Activated CD4-positive, alpha-beta T cell treated with anti-CD3 and anti-CD28 coated beads, Interleukin-2, amount 10 ng/mL, durations not matched to agents 7 days and 5 days (primary cell): ENCODE measurements at regions not wholly inside any gene's neighbourhood (a gene's known extent, or its start where the extent isn't known, plus 50 kb on each side); places are given as distances from the start of the nearest gene placed in this dataset.

Experiments used
- CTCF ChIA-PET: fragments of 350-600 bp; sonication (Branson Sonifier 250); formaldehyde crosslinking; loops from one replicate; lab custom pipeline; 2021; ENCODE audit warnings: antibody characterized with exemption; lab: Charles Lee
- POLR2A ChIA-PET: fragments of 350-600 bp; sonication (Branson Sonifier 250); formaldehyde crosslinking; loops from one replicate; lab custom pipeline; 2021; ENCODE audit warnings: antibody characterized with exemption; lab: Charles Lee
- DNase-seq: peaks from one replicate; pipeline ENCODE4 v3.0.0-alpha.2; 2020
- H3K27ac Mint-ChIP-seq: one replicate; pipeline ENCODE4 v1.8.0; 2021; ENCODE audit warnings: mild to moderate bottlenecking, moderate library complexity, mixed read lengths
- H3K27me3 Mint-ChIP-seq: one replicate; pipeline ENCODE4 v1.8.0; 2021; ENCODE audit warnings: mixed read lengths
- H3K36me3 Mint-ChIP-seq: one replicate; pipeline ENCODE4 v1.8.0; 2021; ENCODE audit warnings: low read depth, mixed read lengths
- H3K4me1 Mint-ChIP-seq: one replicate; pipeline ENCODE4 v1.8.0; 2021; ENCODE audit warnings: mixed read lengths
- H3K4me3 Mint-ChIP-seq: one replicate; pipeline ENCODE4 v1.8.0; 2021; ENCODE audit warnings: mild to moderate bottlenecking, moderate library complexity, mixed read lengths
- H3K9me3 Mint-ChIP-seq: one replicate; pipeline ENCODE4 v1.8.0; 2021; ENCODE audit warnings: mixed read lengths

GRCh38 chr2:118510807-118511206, 336.6 kb downstream of the EN1 start:
- Mint-ChIP-seq H3K27me3 (no peaks in the 10 kb centered on the region), H3K9me3 (no peaks in the 10 kb centered on the region), H3K36me3 (no peaks in the 10 kb centered on the region), H3K4me3 (no peak overlapping the region), H3K27ac (no peak overlapping the region), H3K4me1 (no peaks in the 10 kb centered on the region)
- POLR2A ChIA-PET: no interaction called here
- CTCF ChIA-PET: no interaction called here
- no peak for DNase-seq

DNA sequence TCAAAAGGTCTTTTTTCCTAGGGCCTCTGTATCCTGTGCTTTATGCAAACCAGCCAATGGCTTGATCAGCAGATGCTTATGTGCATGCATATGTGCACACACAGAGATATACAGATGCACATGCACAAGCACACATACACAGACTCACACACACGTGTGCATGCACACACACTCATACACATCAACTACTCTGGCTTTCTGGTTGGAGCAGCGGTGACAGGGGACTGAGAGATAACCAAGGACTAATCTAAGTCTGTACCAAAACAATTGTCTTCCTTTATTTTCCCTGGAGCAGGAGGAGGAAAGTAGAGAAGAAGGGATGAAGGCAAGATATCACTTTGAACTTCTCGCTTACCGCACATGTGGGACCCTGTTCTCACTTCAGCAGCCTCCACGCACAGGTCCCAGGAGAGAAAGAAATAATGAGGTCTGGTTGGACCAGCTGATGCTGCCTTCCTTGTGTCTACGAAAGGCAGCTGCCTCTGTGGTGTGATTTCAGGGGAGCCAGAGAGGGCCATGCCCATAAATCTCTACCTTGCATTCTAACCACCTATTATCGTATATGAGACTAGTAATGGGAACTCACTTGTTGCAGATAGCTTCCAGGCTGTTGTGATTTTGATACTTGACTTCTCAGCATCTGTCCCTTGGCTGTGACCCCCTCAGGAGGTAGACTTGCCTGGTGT, 338.0 kb downstream of the EN1 start:
- Mint-ChIP-seq H3K9me3 (no peaks in the 10 kb centered on the region), H3K4me1 (no peaks in the 10 kb centered on the region), H3K27me3 (no peaks in the 10 kb centered on the region), H3K27ac (no peak overlapping the region), H3K36me3 (no peaks in the 10 kb centered on the region), H3K4me3 (no peak overlapping the region)
- no peak for DNase-seq
- POLR2A ChIA-PET: no interaction called here
- CTCF ChIA-PET: interaction anchor here (0.8 kb wide), 1 partner anchor 15 kb away, joined by 3 read pairs; no protein-coding TSS in a partner anchor

- POLR2A ChIA-PET: no interaction called here
Measured at GRCh38 chr2:118508282-118508681, 339.2 kb downstream of the EN1 start.

DNA sequence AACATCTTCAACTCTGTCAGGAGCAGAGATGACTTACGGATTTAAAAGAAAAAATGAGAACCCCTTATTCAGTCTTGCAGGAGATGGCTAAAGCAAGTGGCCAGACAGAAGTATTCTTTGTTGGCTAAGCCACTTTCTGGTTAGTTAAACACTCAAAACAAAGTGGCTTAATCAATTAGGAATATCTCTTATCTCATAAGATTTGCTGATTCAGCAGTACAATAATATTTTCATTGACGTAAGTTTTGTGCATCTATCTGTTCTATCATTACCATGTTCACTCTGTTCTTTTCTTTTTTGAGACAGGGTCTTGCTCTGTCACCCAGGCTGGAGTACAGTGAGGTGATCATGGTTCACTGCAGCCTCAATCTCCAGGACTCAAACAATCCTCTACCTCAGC, 342.0 kb downstream of the EN1 start:
- no peaks in the 10 kb centered on the region for H3K4me1 Mint-ChIP-seq
- POLR2A ChIA-PET: no interaction called here
- H3K36me3 Mint-ChIP-seq: no peaks in the 10 kb centered on the region

More at GRCh38 chr2:118508282-118508681, 339.2 kb downstream of the EN1 start:
- no peak for DNase-seq
- Mint-ChIP-seq H3K9me3 (no peaks in the 10 kb centered on the region), H3K4me1 (no peaks in the 10 kb centered on the region), H3K4me3 (no peak overlapping the region), H3K27me3 (no peaks in the 10 kb centered on the region), H3K36me3 (no peaks in the 10 kb centered on the region), H3K27ac (no peak overlapping the region)
- CTCF ChIA-PET: no interaction called here

DNA sequence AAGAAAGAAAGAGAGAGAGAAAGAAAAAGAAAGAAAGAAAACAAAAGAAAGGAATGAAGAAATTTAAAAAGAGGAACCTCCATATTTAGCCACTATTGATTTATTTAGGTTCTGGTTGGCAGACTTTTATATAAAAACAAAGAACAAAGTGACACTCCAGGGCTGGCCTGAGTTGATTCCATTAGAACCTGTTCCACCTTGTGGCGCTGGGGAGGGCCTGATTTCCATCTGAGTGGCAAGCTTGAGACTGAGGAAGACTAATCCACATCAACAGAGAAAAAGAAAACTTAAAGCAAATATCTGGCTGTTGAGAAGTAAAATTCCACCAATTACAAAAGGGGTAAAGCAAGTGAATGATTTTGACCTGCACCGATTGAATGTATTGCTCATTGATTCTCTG, 345.3 kb downstream of the EN1 start:
- Mint-ChIP-seq H3K4me1 (no peaks in the 10 kb centered on the region), H3K27ac (no peak overlapping the region), H3K36me3 (no peaks in the 10 kb centered on the region), H3K9me3 (no peaks in the 10 kb centered on the region), H3K27me3 (peaks cover 3% of the 10 kb centered on the region), H3K4me3 (no peak overlapping the region)
- DNase-seq: no peak
- POLR2A ChIA-PET: no interaction called here
- CTCF ChIA-PET: no interaction called here

More for the DNA sequence above, 342.0 kb downstream of the EN1 start:
- H3K4me3 Mint-ChIP-seq: no peak overlapping the region
- H3K9me3 Mint-ChIP-seq: no peaks in the 10 kb centered on the region
- DNase-seq: no peak
- H3K27me3 Mint-ChIP-seq: peaks cover 3% of the 10 kb centered on the region
- CTCF ChIA-PET: no interaction called here
- H3K27ac Mint-ChIP-seq: no peak overlapping the region

DNA sequence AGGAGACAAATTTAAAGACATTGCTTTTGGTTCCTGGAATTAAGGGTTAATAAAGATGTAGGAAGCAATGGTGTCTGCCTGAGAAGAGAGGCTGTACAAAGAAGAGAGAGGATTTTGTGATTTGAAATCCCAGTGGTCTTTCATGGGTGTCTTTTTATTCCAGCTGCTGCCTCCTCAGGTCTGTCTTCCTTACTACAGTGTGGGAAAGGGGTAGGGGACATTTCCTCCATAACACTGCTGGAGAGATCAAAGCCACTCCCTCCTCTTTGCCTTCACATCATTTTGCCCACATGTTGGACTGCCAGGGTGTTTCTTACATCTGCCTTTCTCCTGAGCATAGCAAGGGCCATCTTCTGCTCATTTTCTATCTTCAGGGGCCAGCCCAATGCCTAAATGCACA, 348.5 kb downstream of the EN1 start:
- POLR2A ChIA-PET: no interaction called here
- H3K36me3 Mint-ChIP-seq: no peaks in the 10 kb centered on the region
- no peak for DNase-seq
- no peak overlapping the region for H3K4me3 Mint-ChIP-seq
- H3K27ac Mint-ChIP-seq: no peak overlapping the region
- CTCF ChIA-PET: no interaction called here
- peaks cover 3% of the 10 kb centered on the region for H3K27me3 Mint-ChIP-seq
- H3K9me3 Mint-ChIP-seq: no peaks in the 10 kb centered on the region
- no peaks in the 10 kb centered on the region for H3K4me1 Mint-ChIP-seq

- H3K4me1 Mint-ChIP-seq: no peaks in the 10 kb centered on the region
- POLR2A ChIA-PET: no interaction called here
- no peaks in the 10 kb centered on the region for H3K36me3 Mint-ChIP-seq
Measured at GRCh38 chr2:118496870-118497611, 350.4 kb downstream of the EN1 start.

GRCh38 chr2:118496467-118496866, 351.0 kb downstream of the EN1 start:
- H3K36me3 Mint-ChIP-seq: no peaks in the 10 kb centered on the region
- DNase-seq: no peak
- no peaks in the 10 kb centered on the region for H3K4me1 Mint-ChIP-seq
- POLR2A ChIA-PET: no interaction called here
- no peak overlapping the region for H3K27ac Mint-ChIP-seq
- CTCF ChIA-PET: no interaction called here
- peaks cover 5% of the 10 kb centered on the region for H3K9me3 Mint-ChIP-seq
- H3K4me3 Mint-ChIP-seq: no peak overlapping the region
- no peaks in the 10 kb centered on the region for H3K27me3 Mint-ChIP-seq

More at GRCh38 chr2:118496870-118497611, 350.4 kb downstream of the EN1 start:
- H3K9me3 Mint-ChIP-seq: peaks cover 2% of the 10 kb centered on the region
- CTCF ChIA-PET: no interaction called here
- H3K27me3 Mint-ChIP-seq: no peaks in the 10 kb centered on the region
- no peak for DNase-seq
- no peak overlapping the region for H3K27ac Mint-ChIP-seq
- H3K4me3 Mint-ChIP-seq: no peak overlapping the region

DNA sequence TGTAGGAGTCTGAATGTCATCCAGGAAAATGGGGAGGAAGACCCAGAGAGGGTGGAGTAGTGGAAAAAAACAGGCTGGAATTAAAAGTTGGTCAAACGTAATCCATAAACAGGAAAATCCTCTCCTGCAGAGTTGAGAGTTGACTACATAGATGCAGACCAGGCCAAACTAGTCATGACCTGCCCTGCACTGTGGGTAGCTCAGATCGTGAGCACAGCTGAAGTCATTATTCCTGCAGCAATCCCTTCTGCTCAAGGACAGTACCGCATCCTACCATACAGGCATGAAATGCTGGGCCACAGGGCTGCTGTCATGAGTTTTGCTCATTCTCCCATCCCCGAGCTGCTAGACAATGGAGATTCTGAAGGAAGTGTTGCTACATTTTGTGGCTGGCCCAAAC, 352.2 kb downstream of the EN1 start:
- no peaks in the 10 kb centered on the region for H3K27me3 Mint-ChIP-seq
- no peaks in the 10 kb centered on the region for H3K4me1 Mint-ChIP-seq
- POLR2A ChIA-PET: no interaction called here
- H3K4me3 Mint-ChIP-seq: no peak overlapping the region
- CTCF ChIA-PET: interaction anchor here (1.1 kb wide), 1 partner anchor 15 kb away, joined by 3 read pairs; no protein-coding TSS in a partner anchor
- H3K27ac Mint-ChIP-seq: no peak overlapping the region
- H3K36me3 Mint-ChIP-seq: no peaks in the 10 kb centered on the region
- no peak for DNase-seq
- H3K9me3 Mint-ChIP-seq: peaks cover 5% of the 10 kb centered on the region

- Mint-ChIP-seq H3K27me3 (no peaks in the 10 kb centered on the region), H3K9me3 (peaks cover 5% of the 10 kb centered on the region), H3K4me1 (no peaks in the 10 kb centered on the region), H3K27ac (no peak overlapping the region), H3K36me3 (no peaks in the 10 kb centered on the region), H3K4me3 (no peak overlapping the region)
- ChIA-PET POLR2A (no interaction called here), CTCF (interaction anchor here (0.9 kb wide), 1 partner anchor 19 kb away, joined by 4 read pairs; no protein-coding TSS in a partner anchor)
- DNase-seq: no peak
Measured at GRCh38 chr2:118493213-118493612, 354.2 kb downstream of the EN1 start.

- no peaks in the 10 kb centered on the region for H3K36me3 Mint-ChIP-seq
- ChIA-PET POLR2A (no interaction called here), CTCF (interaction anchor here (0.6 to 0.9 kb wide), 2 partner anchors 20 to 30 kb away, joined by 3 to 4 read pairs; no protein-coding TSS in a partner anchor)
- H3K4me3 Mint-ChIP-seq: no peak overlapping the region
- DNase-seq: no peak
- no peak overlapping the region for H3K27ac Mint-ChIP-seq
- no peaks in the 10 kb centered on the region for H3K27me3 Mint-ChIP-seq
- no peaks in the 10 kb centered on the region for H3K4me1 Mint-ChIP-seq
- peaks cover 5% of the 10 kb centered on the region for H3K9me3 Mint-ChIP-seq
Measured at GRCh38 chr2:118492335-118492734, 355.1 kb downstream of the EN1 start.

DNA sequence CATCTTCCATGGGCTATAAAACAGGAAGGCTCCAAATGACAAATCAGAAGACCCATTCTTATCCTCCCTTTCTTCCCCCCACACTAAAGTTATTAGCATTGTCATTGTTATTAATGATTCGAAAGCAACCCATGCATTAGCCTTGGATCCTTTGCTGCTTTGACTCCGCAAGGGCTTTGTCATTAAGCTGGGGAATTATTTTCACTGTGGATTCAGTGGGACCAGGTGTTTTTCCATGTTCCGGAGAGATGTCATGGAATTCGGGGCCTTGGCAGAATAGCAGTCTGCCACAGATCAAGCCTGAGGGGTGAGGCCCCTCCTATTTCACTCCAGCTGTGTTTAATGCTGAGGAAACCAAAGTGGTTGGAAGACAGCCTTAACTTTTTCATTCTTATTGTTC, 357.1 kb downstream of the EN1 start:
- no peak overlapping the region for H3K27ac Mint-ChIP-seq
- no peak overlapping the region for H3K4me3 Mint-ChIP-seq
- peaks cover 5% of the 10 kb centered on the region for H3K9me3 Mint-ChIP-seq
- DNase-seq: no peak
- POLR2A ChIA-PET: no interaction called here
- no peaks in the 10 kb centered on the region for H3K4me1 Mint-ChIP-seq
- H3K36me3 Mint-ChIP-seq: no peaks in the 10 kb centered on the region
- no peaks in the 10 kb centered on the region for H3K27me3 Mint-ChIP-seq
- CTCF ChIA-PET: no interaction called here

GRCh38 chr2:118489712-118490299, 357.6 kb downstream of the EN1 start:
- Mint-ChIP-seq H3K4me1 (no peaks in the 10 kb centered on the region), H3K27ac (no peak overlapping the region), H3K36me3 (no peaks in the 10 kb centered on the region), H3K9me3 (peaks cover 5% of the 10 kb centered on the region), H3K4me3 (no peak overlapping the region), H3K27me3 (no peaks in the 10 kb centered on the region)
- CTCF ChIA-PET: no interaction called here
- no peak for DNase-seq
- POLR2A ChIA-PET: no interaction called here
